ENCODE measurements at regions not wholly inside any gene's neighbourhood (a gene's known extent, or its start where the extent isn't known, plus 50 kb on each side); places are given as distances from the start of the nearest gene placed in this dataset.
"Not testable (repeated sequence)": the region's sequence is repeated elsewhere in the genome, so short reads cannot be mapped to it uniquely, and the experiment has no call there.

- TF ChIP-seq CTCF (IDR thresholded peaks at IDR 0.05; ENCODE audit: control insufficient read depth, extremely low read depth, insufficient read depth) = no peak
- no peak overlapping the region for H3K4me3 ChIP-seq (ENCODE audit: low read depth, low read length)
- DNase-seq (ENCODE audit: low read depth) = no peak
Observed at GRCh38 chr7:110539216-110539615, 551.7 kb upstream of the LRRN3 start.

GRCh38 chr7:110541962-110542361 is 549.0 kb upstream of the LRRN3 start:
- DNase-seq (ENCODE audit: low read depth) = no peak
- no peak overlapping the region for H3K4me3 ChIP-seq (ENCODE audit: low read depth, low read length)
- no peak for TF ChIP-seq CTCF (IDR thresholded peaks at IDR 0.05; ENCODE audit: control insufficient read depth, extremely low read depth, insufficient read depth)

- no peak for DNase-seq (ENCODE audit: low read depth)
- TF ChIP-seq CTCF (IDR thresholded peaks at IDR 0.05; ENCODE audit: control insufficient read depth, extremely low read depth, insufficient read depth) = no peak
- no peak overlapping the region for H3K4me3 ChIP-seq (ENCODE audit: low read depth, low read length)
Observed at GRCh38 chr7:110544194-110544593, 546.7 kb upstream of the LRRN3 start.

- no peak for DNase-seq (ENCODE audit: low read depth)
Observed at GRCh38 chr7:110548372-110548771, 542.6 kb upstream of the LRRN3 start.

GRCh38 chr7:110557136-110557535 is 533.8 kb upstream of the LRRN3 start:
- DNase-seq (ENCODE audit: low read depth) = no peak
- no peak for TF ChIP-seq CTCF (IDR thresholded peaks at IDR 0.05; ENCODE audit: control insufficient read depth, extremely low read depth, insufficient read depth)
- H3K4me3 ChIP-seq (ENCODE audit: low read depth, low read length) = no peak overlapping the region

More at GRCh38 chr7:110548372-110548771, 542.6 kb upstream of the LRRN3 start:
- no peak for TF ChIP-seq CTCF (IDR thresholded peaks at IDR 0.05; ENCODE audit: control insufficient read depth, extremely low read depth, insufficient read depth)
- H3K4me3 ChIP-seq (ENCODE audit: low read depth, low read length) = no peak overlapping the region

GRCh38 chr7:110563286-110563685 is 527.6 kb upstream of the LRRN3 start:
- not testable (repeated sequence) for H3K4me3 ChIP-seq (ENCODE audit: low read depth, low read length); DNase-seq (ENCODE audit: low read depth)

GRCh38 chr7:110564246-110564645 is 526.7 kb upstream of the LRRN3 start:
- H3K4me3 ChIP-seq (ENCODE audit: low read depth, low read length) = no peak overlapping the region
- TF ChIP-seq CTCF (IDR thresholded peaks at IDR 0.05; ENCODE audit: control insufficient read depth, extremely low read depth, insufficient read depth) = no peak
- DNase-seq (ENCODE audit: low read depth) = no peak
